ENCODE measurements at regions not wholly inside any gene's neighbourhood (a gene's known extent, or its start where the extent isn't known, plus 50 kb on each side); places are given as distances from the start of the nearest gene placed in this dataset.
A peak's percentile ranks its signal among the peaks of the same experiment; 100 is the strongest.
"Not testable (repeated sequence)": the region's sequence is repeated elsewhere in the genome, so short reads cannot be mapped to it uniquely, and the experiment has no call there.

DNA sequence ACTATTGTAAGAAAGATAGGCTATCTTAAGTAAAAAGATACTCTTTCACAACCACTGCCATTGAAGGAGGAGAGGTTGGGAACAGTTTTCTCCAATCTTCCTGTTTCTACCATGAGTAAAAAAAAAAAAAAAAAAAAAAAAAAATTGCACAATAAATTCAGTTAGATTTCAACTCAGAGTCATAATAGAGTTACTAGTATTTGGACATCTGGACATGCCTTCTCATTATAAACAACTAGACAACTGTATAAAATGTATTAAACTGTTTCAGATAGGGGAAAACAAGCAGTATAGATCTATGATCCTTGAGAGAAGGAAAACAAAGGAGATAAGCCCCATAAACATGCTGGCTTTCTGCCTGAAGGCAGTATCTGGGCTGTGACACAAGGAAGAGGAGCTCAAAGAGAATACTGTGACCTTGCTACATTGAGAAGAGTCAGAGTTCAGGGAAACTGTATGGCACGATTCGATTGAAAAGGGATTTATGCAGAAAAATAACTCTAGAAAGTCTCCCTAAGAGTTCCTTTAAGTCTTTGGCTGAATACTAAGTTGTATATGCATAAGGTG lies 249.2 kb upstream of the POU5F2 start:
- Histone ChIP-seq H3K27ac (ENCODE audit: low read depth, low read length) (no peak overlapping the region), H3K27me3 (ENCODE audit: control insufficient read depth, insufficient read depth, low read length) (no peaks in the 10 kb centered on the region), H3K9me3 (ENCODE audit: control insufficient read depth, insufficient read depth, low read length) (no peaks in the 10 kb centered on the region), H3K36me3 (ENCODE audit: control insufficient read depth, insufficient read depth, low read length) (no peaks in the 10 kb centered on the region), H3K4me3 (ENCODE audit: low read depth, low read length) (no peak overlapping the region), H3K9ac (ENCODE audit: low read depth, low read length) (no peak overlapping the region), H3K4me1 (ENCODE audit: control insufficient read depth, insufficient read depth, low read length) (no peaks in the 10 kb centered on the region)

- not testable (repeated sequence) for H3K4me1 ChIP-seq (ENCODE audit: control insufficient read depth, insufficient read depth, low read length); H3K36me3 ChIP-seq (ENCODE audit: control insufficient read depth, insufficient read depth, low read length); H3K27ac ChIP-seq (ENCODE audit: low read depth, low read length); H3K4me3 ChIP-seq (ENCODE audit: low read depth, low read length); H3K27me3 ChIP-seq (ENCODE audit: control insufficient read depth, insufficient read depth, low read length); H3K9me3 ChIP-seq (ENCODE audit: control insufficient read depth, insufficient read depth, low read length); H3K9ac ChIP-seq (ENCODE audit: low read depth, low read length)
Observed at GRCh38 chr5:93985940-93986570, 244.7 kb upstream of the POU5F2 start.

DNA sequence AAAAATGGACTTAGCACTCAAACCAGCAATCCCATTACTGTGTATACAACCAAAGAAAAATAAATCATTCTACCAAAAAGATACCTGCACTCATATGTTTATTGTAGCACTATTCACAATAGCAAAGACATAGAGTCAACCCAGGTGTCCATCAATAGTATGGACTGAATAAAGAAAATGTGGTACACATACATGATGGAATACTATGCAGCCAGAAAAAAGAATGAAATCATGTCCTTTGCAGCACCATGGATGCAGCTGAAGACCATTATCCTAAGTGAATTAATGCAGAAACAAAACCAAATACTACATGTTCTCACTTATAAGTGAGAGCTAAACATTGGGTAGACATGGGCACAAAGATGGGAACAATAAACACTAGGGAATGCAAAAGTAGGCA lies 236.8 kb upstream of the POU5F2 start:
- no peaks in the 10 kb centered on the region for H3K36me3 ChIP-seq (ENCODE audit: control insufficient read depth, insufficient read depth, low read length)
- no peak overlapping the region for H3K4me3 ChIP-seq (ENCODE audit: low read depth, low read length)
- H3K9ac ChIP-seq (ENCODE audit: low read depth, low read length): no peak overlapping the region
- no peaks in the 10 kb centered on the region for H3K4me1 ChIP-seq (ENCODE audit: control insufficient read depth, insufficient read depth, low read length)
- no peaks in the 10 kb centered on the region for H3K27me3 ChIP-seq (ENCODE audit: control insufficient read depth, insufficient read depth, low read length)
- peaks cover 10% of the 10 kb centered on the region; the same call in 1 of the 2 replicates for H3K9me3 ChIP-seq (ENCODE audit: control insufficient read depth, insufficient read depth, low read length)
- no peak overlapping the region for H3K27ac ChIP-seq (ENCODE audit: low read depth, low read length)

- peaks cover 14% of the 10 kb centered on the region for H3K27me3 ChIP-seq (ENCODE audit: control insufficient read depth, insufficient read depth, low read length)
- H3K27ac ChIP-seq (ENCODE audit: low read depth, low read length): peak overlapping the region; percentile 24
- no peak overlapping the region for H3K4me3 ChIP-seq (ENCODE audit: low read depth, low read length)
- no peaks in the 10 kb centered on the region for H3K9me3 ChIP-seq (ENCODE audit: control insufficient read depth, insufficient read depth, low read length)
- peaks cover 11% of the 10 kb centered on the region for H3K4me1 ChIP-seq (ENCODE audit: control insufficient read depth, insufficient read depth, low read length)
- no peak overlapping the region for H3K9ac ChIP-seq (ENCODE audit: low read depth, low read length)
- H3K36me3 ChIP-seq (ENCODE audit: control insufficient read depth, insufficient read depth, low read length): no peaks in the 10 kb centered on the region
Observed at GRCh38 chr5:93967923-93968322, 226.5 kb upstream of the POU5F2 start.

- peaks cover 14% of the 10 kb centered on the region for H3K27me3 ChIP-seq (ENCODE audit: control insufficient read depth, insufficient read depth, low read length)
- H3K4me1 ChIP-seq (ENCODE audit: control insufficient read depth, insufficient read depth, low read length): peaks cover 11% of the 10 kb centered on the region
- no peaks in the 10 kb centered on the region for H3K36me3 ChIP-seq (ENCODE audit: control insufficient read depth, insufficient read depth, low read length)
- H3K27ac ChIP-seq (ENCODE audit: low read depth, low read length): no peak overlapping the region
- no peaks in the 10 kb centered on the region for H3K9me3 ChIP-seq (ENCODE audit: control insufficient read depth, insufficient read depth, low read length)
- H3K9ac ChIP-seq (ENCODE audit: low read depth, low read length): no peak overlapping the region
- H3K4me3 ChIP-seq (ENCODE audit: low read depth, low read length): no peak overlapping the region
Observed at GRCh38 chr5:93964421-93964820, 223.0 kb upstream of the POU5F2 start.

- Histone ChIP-seq H3K36me3 (ENCODE audit: control insufficient read depth, insufficient read depth, low read length) (no peaks in the 10 kb centered on the region), H3K27me3 (ENCODE audit: control insufficient read depth, insufficient read depth, low read length) (no peaks in the 10 kb centered on the region), H3K9ac (ENCODE audit: low read depth, low read length) (no peak overlapping the region), H3K4me3 (ENCODE audit: low read depth, low read length) (no peak overlapping the region), H3K27ac (ENCODE audit: low read depth, low read length) (no peak overlapping the region), H3K4me1 (ENCODE audit: control insufficient read depth, insufficient read depth, low read length) (no peaks in the 10 kb centered on the region; the same call in 1 of the 2 replicates), H3K9me3 (ENCODE audit: control insufficient read depth, insufficient read depth, low read length) (no peaks in the 10 kb centered on the region)
Observed at GRCh38 chr5:93960042-93960441, 218.6 kb upstream of the POU5F2 start.

GRCh38 chr5:93956006-93956405 lies 214.6 kb upstream of the POU5F2 start:
- H3K36me3 ChIP-seq (ENCODE audit: control insufficient read depth, insufficient read depth, low read length): no peaks in the 10 kb centered on the region
- H3K27me3 ChIP-seq (ENCODE audit: control insufficient read depth, insufficient read depth, low read length): no peaks in the 10 kb centered on the region
- H3K9me3 ChIP-seq (ENCODE audit: control insufficient read depth, insufficient read depth, low read length): no peaks in the 10 kb centered on the region
- peaks cover 10% of the 10 kb centered on the region for H3K4me1 ChIP-seq (ENCODE audit: control insufficient read depth, insufficient read depth, low read length)
- no peak overlapping the region for H3K4me3 ChIP-seq (ENCODE audit: low read depth, low read length)
- H3K27ac ChIP-seq (ENCODE audit: low read depth, low read length): no peak overlapping the region
- no peak overlapping the region for H3K9ac ChIP-seq (ENCODE audit: low read depth, low read length)

GRCh38 chr5:93954421-93955069 lies 213.1 kb upstream of the POU5F2 start:
- no peak overlapping the region for H3K9ac ChIP-seq (ENCODE audit: low read depth, low read length)
- H3K27ac ChIP-seq (ENCODE audit: low read depth, low read length): no peak overlapping the region
- no peaks in the 10 kb centered on the region for H3K36me3 ChIP-seq (ENCODE audit: control insufficient read depth, insufficient read depth, low read length)
- no peaks in the 10 kb centered on the region for H3K27me3 ChIP-seq (ENCODE audit: control insufficient read depth, insufficient read depth, low read length)
- peaks cover 10% of the 10 kb centered on the region for H3K4me1 ChIP-seq (ENCODE audit: control insufficient read depth, insufficient read depth, low read length)
- no peaks in the 10 kb centered on the region for H3K9me3 ChIP-seq (ENCODE audit: control insufficient read depth, insufficient read depth, low read length)
- no peak overlapping the region for H3K4me3 ChIP-seq (ENCODE audit: low read depth, low read length)

- H3K36me3 ChIP-seq (ENCODE audit: control insufficient read depth, insufficient read depth, low read length): no peaks in the 10 kb centered on the region
- no peak overlapping the region for H3K9ac ChIP-seq (ENCODE audit: low read depth, low read length)
- H3K27ac ChIP-seq (ENCODE audit: low read depth, low read length): no peak overlapping the region
Observed at GRCh38 chr5:93953442-93953841, 212.0 kb upstream of the POU5F2 start.

GRCh38 chr5:93941897-93942296 lies 200.5 kb upstream of the POU5F2 start:
- Histone ChIP-seq H3K36me3 (ENCODE audit: control insufficient read depth, insufficient read depth, low read length) (no peaks in the 10 kb centered on the region), H3K4me1 (ENCODE audit: control insufficient read depth, insufficient read depth, low read length) (0 out of 2 replicates have a peak, but pooled peaks cover 5% of the 10 kb centered on the region), H3K9me3 (ENCODE audit: control insufficient read depth, insufficient read depth, low read length) (no peaks in the 10 kb centered on the region), H3K9ac (ENCODE audit: low read depth, low read length) (no peak overlapping the region), H3K27me3 (ENCODE audit: control insufficient read depth, insufficient read depth, low read length) (no peaks in the 10 kb centered on the region), H3K27ac (ENCODE audit: low read depth, low read length) (no peak overlapping the region), H3K4me3 (ENCODE audit: low read depth, low read length) (no peak overlapping the region)

More at GRCh38 chr5:93953442-93953841, 212.0 kb upstream of the POU5F2 start:
- peaks cover 10% of the 10 kb centered on the region for H3K4me1 ChIP-seq (ENCODE audit: control insufficient read depth, insufficient read depth, low read length)
- H3K9me3 ChIP-seq (ENCODE audit: control insufficient read depth, insufficient read depth, low read length): no peaks in the 10 kb centered on the region
- H3K27me3 ChIP-seq (ENCODE audit: control insufficient read depth, insufficient read depth, low read length): no peaks in the 10 kb centered on the region
- no peak overlapping the region for H3K4me3 ChIP-seq (ENCODE audit: low read depth, low read length)

DNA sequence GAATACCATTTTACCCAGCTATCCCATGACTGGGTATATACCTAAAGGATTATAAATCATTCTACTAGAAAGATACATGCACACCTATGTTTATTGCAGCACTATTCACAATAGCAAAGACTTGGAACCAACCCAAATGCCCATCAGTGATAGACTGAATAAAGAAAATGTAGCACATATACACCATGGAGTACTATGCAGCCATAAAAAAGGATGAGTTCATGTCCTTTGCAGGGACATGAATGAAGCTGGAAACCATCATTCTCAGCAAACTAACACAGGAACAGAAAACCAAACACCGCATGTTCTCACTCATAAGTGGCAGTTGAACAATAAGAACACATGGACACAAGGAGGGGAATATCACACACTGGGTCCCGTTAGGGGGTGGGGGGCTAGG lies 191.9 kb upstream of the POU5F2 start:
- H3K9me3 ChIP-seq (ENCODE audit: control insufficient read depth, insufficient read depth, low read length); H3K4me1 ChIP-seq (ENCODE audit: control insufficient read depth, insufficient read depth, low read length); H3K27me3 ChIP-seq (ENCODE audit: control insufficient read depth, insufficient read depth, low read length); H3K27ac ChIP-seq (ENCODE audit: low read depth, low read length); H3K36me3 ChIP-seq (ENCODE audit: control insufficient read depth, insufficient read depth, low read length); H3K4me3 ChIP-seq (ENCODE audit: low read depth, low read length); H3K9ac ChIP-seq (ENCODE audit: low read depth, low read length): not testable (repeated sequence)

Measured in HUES48 (cell line).